PC-3 (cell line): ENCODE measurements at regions not wholly inside any gene's neighbourhood (a gene's known extent, or its start where the extent isn't known, plus 50 kb on each side); places are given as distances from the start of the nearest gene placed in this dataset.

Experiments
- CTCF ChIP-seq: fragments of 300-600 bp; sonication (generic); conservative IDR thresholded peaks from 2 replicates; pipeline ENCODE4 v1.5.1; 2017; ENCODE audit warnings: antibody characterized with exemption, low read depth, mild to moderate bottlenecking, low read length
- EZH2 ChIP-seq: fragments of 300-600 bp; sonication (generic); IDR thresholded peaks from one replicate; pipeline ENCODE4 v1.6.1; 2017; ENCODE audit warnings: antibody characterized with exemption, mild to moderate bottlenecking, low read length; ENCODE audit not compliant: unreplicated experiment
- EZH2phosphoT487 ChIP-seq: fragments of 300-600 bp; sonication (generic); IDR thresholded peaks from 2 replicates; pipeline ENCODE4 v1.6.1; 2018; ENCODE audit warnings: mild to moderate bottlenecking, antibody characterized with exemption, low read length, borderline replicate concordance

DNA sequence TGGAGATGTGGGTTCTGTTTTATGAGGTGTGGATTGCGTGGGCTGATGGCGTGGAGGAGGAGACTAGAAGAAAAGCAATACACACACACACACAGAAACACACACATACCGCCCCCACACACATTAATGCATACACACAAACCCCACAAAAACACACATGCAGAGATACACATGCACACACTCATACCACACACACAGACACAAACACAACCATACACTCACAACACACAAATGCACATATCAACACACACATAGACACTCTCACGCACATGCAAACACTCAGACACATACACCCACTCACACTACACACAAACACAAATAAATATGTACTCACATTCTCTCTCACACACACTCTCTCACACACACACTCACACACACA, 75.7 kb upstream of the UBL3 start:
- no peak for TF ChIP-seq CTCF
- TF ChIP-seq EZH2: no peak
- TF ChIP-seq EZH2phosphoT487: no peak
